NCI-H128 (cell line): ENCODE measurements at regions not wholly inside any gene's neighbourhood (a gene's known extent, or its start where the extent isn't known, plus 50 kb on each side); places are given as distances from the start of the nearest gene placed in this dataset.
"Not testable (repeated sequence)": the region's sequence is repeated elsewhere in the genome, so short reads cannot be mapped to it uniquely, and the experiment has no call there.

Experiments
- DNase-seq: peaks from one replicate; lab custom pipeline; 2025; ENCODE audit not compliant: unreplicated experiment; lab: John Stamatoyannopoulos, UW

- DNase-seq, result no peak
Observed at GRCh38 chr14:58725871-58726270, 88.1 kb downstream of the DACT1 start.

- no peak for DNase-seq
Observed at GRCh38 chr14:58730792-58731464, 93.2 kb downstream of the DACT1 start.

- DNase-seq, result no peak
Observed at GRCh38 chr14:58731465-58732293, 93.9 kb downstream of the DACT1 start.

- DNase-seq, result no peak
Observed at GRCh38 chr14:58732387-58732786, 94.6 kb downstream of the DACT1 start.

DNA sequence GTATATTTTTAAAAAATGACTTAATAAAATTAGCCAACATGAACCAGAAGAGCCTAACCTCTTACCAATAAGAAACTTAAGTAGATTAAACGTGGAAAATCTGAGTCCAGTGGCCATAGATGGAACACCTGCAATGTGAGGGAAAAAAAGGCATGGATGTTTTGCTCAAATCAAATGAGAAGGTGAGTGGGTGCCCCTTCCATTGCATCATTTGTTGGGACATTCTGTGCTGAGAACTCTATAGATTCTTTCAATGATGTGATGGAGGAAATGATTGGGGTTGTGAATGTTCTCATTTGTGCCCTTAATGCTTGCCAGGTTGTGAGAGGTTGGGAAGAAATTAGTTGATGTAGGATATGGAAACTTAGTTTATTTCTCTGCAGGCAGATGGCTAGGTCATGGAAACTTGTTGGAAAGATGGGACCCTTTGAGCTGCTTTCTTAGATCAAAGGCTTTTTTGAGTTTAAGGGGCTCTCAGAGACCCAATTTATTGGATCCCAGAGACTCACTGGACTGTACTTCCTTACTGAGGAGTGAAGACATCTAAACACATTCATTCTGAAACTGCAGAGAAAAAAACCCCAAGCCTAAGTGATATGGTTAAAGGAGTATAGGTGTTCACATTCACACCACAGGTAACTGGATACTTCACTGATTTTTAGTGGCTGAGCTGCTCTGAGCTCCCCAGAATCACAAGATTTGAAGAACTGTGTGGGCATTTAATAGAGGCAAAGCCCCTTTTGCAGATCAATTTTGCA lies 95.9 kb downstream of the DACT1 start:
- no peak for DNase-seq

- DNase-seq, result no peak
Observed at GRCh38 chr14:58735596-58735995, 97.8 kb downstream of the DACT1 start.

DNA sequence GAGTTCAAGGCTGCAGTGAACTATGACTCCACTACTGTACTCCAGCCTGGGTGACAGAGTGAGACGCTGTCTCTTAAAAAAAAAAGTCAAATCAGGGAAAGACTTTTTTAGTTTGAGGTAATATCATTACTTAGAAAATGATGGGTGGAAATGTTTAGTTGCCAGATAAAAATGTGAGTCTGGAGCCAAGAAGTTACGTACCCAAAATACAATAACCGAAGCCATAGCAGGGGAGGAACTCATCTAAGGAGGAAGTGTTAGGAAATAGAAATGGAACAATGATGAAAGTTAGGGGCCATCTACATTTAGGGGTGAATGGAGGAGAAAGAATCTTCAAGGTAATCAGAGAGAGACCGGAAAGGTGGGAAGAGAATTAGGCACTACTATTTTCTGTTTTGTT lies 98.8 kb downstream of the DACT1 start:
- DNase-seq, result no peak

DNA sequence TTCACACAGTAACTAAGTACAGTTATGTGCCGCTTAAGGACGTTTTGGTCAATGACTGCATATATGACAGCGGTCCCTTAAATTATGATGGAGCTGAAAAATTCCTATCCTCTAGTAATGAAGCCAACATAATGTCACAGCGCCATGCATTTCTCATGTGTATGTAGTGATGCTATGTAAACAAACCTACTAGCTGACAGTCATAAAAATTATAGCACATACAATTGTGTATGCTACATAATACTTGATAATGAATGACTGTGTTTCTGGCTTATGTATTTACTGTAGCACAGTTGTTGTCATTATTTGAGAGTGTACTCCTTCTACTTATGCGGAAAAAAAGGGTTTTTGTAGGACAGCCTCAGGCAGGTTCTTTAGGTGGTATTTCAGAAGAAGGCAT lies 99.7 kb downstream of the DACT1 start:
- no peak for DNase-seq

DNA sequence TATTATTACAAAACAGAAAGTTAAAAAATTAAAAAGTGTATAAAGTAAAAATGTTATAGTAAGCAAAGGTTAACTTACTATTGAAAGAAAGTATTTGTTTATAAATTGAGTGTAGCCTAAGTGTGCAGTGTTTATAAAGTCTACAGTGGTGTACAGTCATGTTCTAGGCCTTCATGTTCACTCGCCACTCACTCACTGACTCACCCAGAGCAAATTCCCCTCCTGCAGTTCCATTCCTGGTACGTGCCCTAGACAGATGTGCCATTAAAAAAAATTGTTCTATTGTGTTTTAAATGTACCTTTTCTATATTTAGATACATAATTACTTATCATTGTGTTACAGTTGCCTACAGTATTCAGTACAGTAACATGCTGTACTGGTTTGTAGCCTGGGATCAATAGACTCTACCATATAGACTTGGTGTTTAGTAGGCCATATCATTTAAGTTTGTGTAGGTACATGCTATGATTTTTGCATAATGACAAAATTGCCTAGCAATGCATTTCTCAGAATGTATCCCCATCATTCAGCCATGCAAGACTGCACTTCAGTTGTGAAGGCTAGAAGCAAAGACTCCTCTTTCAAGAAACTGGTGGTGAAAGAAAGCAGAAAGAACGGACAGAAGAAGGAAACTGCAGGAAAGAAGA lies 100.6 kb downstream of the DACT1 start:
- no peak for DNase-seq

DNA sequence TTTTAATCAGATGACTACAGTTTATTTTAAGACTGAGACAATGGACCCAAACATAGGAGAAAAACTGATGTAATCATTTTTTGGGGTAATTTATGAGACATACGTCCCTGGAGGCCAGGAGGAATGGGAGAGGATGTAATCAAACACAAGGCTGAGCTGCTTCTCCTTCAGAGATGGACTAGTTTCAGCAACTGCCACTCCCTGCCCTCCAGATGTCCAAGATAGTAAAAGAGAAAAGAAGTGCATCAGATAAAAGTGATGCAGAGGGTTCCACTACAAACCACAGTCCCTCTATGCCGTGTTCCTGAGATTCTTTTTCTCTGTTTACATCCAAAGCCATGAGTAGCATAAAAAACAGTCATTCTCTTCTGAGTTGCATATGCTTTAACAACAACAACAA lies 101.1 kb downstream of the DACT1 start:
- no peak for DNase-seq

- DNase-seq, result no peak
Observed at GRCh38 chr14:58739674-58740073, 101.9 kb downstream of the DACT1 start.

DNA sequence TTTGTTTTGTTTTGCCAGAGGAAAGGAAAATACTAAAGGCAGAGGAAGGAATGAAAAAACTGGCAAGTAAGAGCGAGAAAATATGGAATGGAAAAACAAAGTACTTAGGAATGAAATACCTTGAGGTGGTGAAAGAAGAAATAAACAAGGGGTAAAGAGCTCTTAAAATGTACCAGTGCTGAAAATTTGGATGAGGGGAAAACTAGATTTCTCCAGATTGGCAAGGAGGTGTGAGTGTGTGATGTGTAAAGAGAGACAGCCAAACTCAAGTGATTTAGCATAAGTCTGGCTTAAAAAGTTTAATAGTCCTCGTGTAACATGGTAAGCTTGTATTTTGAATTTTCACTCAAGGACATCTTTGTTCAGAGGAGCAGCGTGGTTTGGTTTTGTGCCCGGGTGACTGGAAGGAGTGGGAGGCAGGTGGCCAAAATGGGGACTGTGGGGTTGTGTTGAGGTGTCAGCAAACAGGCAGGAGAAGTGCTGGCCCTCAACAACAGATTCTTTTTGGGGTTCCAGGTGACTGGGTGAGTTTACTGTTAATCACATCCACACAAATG lies 102.7 kb downstream of the DACT1 start:
- no peak for DNase-seq

- no peak for DNase-seq
Observed at GRCh38 chr14:58744801-58745394, 107.1 kb downstream of the DACT1 start.

DNA sequence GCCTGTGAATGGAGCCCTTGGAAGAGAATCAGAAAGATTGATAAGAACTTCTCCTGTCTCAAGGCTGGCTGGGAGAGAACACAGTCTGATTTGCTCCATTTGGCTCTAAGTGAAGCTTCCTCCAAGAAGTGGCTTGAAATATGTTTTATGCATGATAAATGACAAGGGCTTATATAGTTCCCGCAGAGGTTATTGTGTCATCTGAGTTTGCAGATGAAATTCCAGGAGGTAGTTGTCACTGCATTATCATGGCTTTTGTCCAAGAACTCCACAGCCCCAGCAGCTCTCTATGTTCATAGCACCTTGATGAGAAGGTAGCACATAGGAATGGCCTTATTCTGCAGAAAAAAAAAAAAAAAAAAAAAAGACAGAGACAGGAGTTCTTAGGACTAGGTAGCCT lies 108.5 kb downstream of the DACT1 start:
- DNase-seq, result no peak

- no peak for DNase-seq
Observed at GRCh38 chr14:58746701-58747100, 108.9 kb downstream of the DACT1 start.

DNA sequence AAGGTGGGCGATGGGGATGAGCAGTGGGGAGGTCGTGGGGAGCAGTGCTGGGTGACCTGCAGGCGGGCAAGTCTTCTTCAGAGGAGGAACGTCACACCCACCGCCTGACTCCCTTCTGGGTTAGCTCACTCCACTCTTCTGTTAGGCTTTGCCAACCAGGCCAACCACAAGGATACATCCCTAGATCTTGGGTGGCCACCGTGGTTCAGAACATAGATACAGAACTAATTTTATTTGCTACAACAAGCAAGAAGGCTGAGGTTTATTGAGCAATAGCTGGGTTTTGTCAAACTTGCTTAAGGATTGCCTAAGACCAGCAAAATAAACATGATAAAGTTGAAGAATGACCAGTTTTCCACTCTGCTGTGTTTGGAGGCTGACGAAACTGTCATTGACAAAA lies 109.4 kb downstream of the DACT1 start:
- no peak for DNase-seq

DNA sequence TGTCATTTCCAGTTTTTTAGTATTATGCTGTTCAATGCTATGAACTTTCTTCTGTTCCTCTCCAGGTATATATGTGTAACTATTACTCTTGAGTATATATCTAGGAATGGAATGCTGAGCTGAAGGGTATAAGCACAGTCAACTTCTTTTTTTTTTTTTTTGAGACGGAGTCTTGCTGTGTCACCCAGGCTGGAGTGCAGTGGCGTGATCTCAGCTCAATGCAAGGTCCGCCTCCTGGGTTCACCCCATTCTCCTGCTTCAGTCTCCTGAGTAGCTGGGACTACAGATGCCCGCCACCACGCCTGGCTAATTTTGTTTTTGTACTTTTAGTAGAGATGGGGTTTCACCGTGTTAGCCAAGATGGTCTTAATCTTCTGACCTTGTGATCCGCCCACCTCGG lies 110.5 kb downstream of the DACT1 start:
- DNase-seq, result not testable (repeated sequence)

GRCh38 chr14:58749066-58749669 lies 111.4 kb downstream of the DACT1 start:
- peak; percentile 38 for DNase-seq

- no peak for DNase-seq
Observed at GRCh38 chr14:58750321-58751269, 112.8 kb downstream of the DACT1 start.
